MG63 (cell line): ENCODE measurements at regions not wholly inside any gene's neighbourhood (a gene's known extent, or its start where the extent isn't known, plus 50 kb on each side); places are given as distances from the start of the nearest gene placed in this dataset.
A peak's percentile ranks its signal among the peaks of the same experiment; 100 is the strongest.

ENCODE experiments used
- DNase-seq: peaks from one replicate; pipeline ENCODE4 v3.0.0-alpha.2; 2020
- H3K27me3 ChIP-seq: fragments of 250-450 bp; sonication (Bioruptor Pico); 2 replicates; pipeline ENCODE4 v1.5.1; 2020; ENCODE audit warnings: mild to moderate bottlenecking, moderate library complexity
- H3K36me3 ChIP-seq: fragments of 250-450 bp; sonication (Bioruptor Pico); 2 replicates; pipeline ENCODE4 v1.5.1; 2020; ENCODE audit warnings: mild to moderate bottlenecking, moderate library complexity
- H3K4me3 ChIP-seq: fragments of 250-450 bp; sonication (Bioruptor Pico); 2 replicates; pipeline ENCODE4 v1.5.1; 2020; ENCODE audit warnings: mild to moderate bottlenecking, moderate library complexity
- H3K9me3 ChIP-seq: fragments of 250-450 bp; sonication (Bioruptor Pico); 2 replicates; pipeline ENCODE4 v1.5.1; 2020; ENCODE audit warnings: mild to moderate bottlenecking, moderate library complexity

DNA sequence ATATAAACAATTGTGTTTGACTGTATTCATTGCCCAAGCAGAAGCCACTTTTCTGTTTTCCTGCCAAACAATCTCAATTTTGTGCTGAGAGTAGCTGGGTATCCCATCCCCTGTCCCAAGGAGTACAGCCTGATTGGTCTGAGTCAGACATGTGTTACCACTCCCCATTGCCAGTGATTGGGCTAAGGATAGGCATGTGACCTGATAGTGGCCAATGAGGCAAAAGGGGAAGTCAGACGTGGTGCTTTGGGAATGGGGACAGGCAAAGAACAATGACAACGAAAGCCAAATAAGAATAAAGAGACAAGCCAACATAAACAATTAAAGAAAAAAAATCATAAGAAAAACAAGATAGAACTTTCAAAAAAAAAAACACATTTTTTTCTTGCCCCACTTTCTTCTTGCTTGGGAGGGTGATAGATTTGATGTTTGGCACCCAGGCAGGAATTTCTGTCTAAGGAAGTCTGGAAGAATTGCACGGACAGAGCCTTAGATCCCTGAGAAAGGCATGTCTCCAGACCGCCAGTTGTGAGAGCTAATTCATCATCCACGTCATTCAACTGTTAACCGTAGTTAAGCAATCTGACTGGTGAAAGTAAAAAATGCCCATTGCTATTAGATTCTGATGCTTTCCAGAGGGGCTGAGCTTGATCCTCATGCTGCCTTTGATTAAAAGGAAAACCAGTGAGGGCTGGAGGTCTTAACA, 626.6 kb upstream of the TMEM132C start:
- Histone ChIP-seq H3K4me3 (no peak overlapping the region), H3K9me3 (no peaks in the 10 kb centered on the region), H3K36me3 (no peaks in the 10 kb centered on the region), H3K27me3 (no peaks in the 10 kb centered on the region)
- no peak for DNase-seq

- Histone ChIP-seq H3K27me3 (no peaks in the 10 kb centered on the region), H3K9me3 (peaks cover 2% of the 10 kb centered on the region; the same call in 1 of the 2 replicates), H3K36me3 (no peaks in the 10 kb centered on the region), H3K4me3 (no peak overlapping the region)
- no peak for DNase-seq
Measured at GRCh38 chr12:127642208-127642607, 624.8 kb upstream of the TMEM132C start.

DNA sequence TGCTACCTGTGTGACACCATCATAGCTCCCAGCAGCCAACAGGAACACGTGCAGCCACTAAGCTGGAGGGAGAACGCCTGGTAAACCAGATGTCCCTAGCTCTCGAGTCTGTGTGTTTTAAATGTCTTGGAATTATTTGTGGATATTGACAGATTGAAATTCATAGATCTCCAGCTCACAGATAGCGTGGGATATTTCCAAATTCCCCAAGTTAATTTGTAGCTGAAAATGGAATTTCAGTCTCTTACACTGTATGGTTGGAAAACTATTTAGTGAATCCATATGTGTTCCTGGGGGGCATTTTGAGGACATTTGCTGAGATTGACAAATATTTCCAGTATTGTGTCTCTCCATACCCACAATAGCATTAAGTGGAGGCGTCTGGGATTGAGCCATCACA, 618.6 kb upstream of the TMEM132C start:
- DNase-seq: no peak
- H3K36me3 ChIP-seq: no peaks in the 10 kb centered on the region
- no peak overlapping the region for H3K4me3 ChIP-seq

DNA sequence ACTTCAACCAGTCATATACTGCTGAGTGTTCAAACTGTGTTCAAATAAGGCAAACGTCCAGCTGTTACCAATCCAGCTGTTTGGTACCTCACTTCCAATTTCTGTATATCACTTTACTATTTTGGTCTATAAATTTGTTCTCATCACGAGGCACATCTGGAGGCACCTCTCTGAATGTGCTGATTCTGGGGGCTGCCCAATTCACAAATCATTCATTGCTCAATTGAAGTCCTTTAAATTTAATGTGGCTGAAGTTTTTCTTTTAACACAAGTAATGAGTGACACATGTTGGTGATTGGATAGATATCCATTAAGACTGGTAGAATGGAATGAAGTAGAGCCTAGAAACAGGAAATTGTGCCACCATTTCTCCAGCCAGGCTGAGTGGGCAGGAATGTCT, 617.0 kb upstream of the TMEM132C start:
- Histone ChIP-seq H3K36me3 (no peaks in the 10 kb centered on the region), H3K4me3 (no peak overlapping the region), H3K27me3 (no peaks in the 10 kb centered on the region), H3K9me3 (peaks cover 2% of the 10 kb centered on the region; the same call in 1 of the 2 replicates)
- no peak for DNase-seq

More for the DNA sequence above, 618.6 kb upstream of the TMEM132C start:
- peaks cover 2% of the 10 kb centered on the region; the same call in 1 of the 2 replicates for H3K9me3 ChIP-seq
- H3K27me3 ChIP-seq: no peaks in the 10 kb centered on the region

GRCh38 chr12:127650626-127651025, 616.3 kb upstream of the TMEM132C start:
- no peaks in the 10 kb centered on the region for H3K27me3 ChIP-seq
- peaks cover 2% of the 10 kb centered on the region; the same call in 1 of the 2 replicates for H3K9me3 ChIP-seq
- DNase-seq: no peak
- no peak overlapping the region for H3K4me3 ChIP-seq
- no peaks in the 10 kb centered on the region for H3K36me3 ChIP-seq

DNA sequence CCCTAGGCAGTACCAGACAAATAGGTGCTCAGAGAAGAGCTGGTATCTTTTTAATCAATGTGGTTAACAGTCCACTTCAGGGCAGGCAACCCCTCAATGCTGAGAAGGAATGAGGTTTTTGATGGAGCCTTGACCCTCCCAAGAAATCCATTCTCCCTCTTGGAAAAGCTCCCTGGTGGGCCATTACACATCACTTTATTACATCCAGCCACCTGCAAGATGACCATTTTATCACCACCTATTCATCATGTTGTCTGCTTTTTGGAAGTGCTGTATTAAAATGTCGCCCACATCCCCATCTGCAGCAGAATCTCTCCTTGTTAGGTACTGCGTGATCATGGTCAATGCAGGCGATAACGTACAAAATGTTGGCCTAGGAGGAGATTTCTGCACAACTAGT, 614.7 kb upstream of the TMEM132C start:
- H3K36me3 ChIP-seq: no peaks in the 10 kb centered on the region
- H3K4me3 ChIP-seq: no peak overlapping the region
- no peaks in the 10 kb centered on the region for H3K27me3 ChIP-seq
- H3K9me3 ChIP-seq: no peaks in the 10 kb centered on the region
- no peak for DNase-seq

- H3K4me3 ChIP-seq: no peak overlapping the region
- H3K36me3 ChIP-seq: no peaks in the 10 kb centered on the region
- no peaks in the 10 kb centered on the region for H3K27me3 ChIP-seq
- no peak for DNase-seq
- H3K9me3 ChIP-seq: no peaks in the 10 kb centered on the region
Measured at GRCh38 chr12:127654383-127654985, 612.5 kb upstream of the TMEM132C start.

GRCh38 chr12:127655691-127656090, 611.3 kb upstream of the TMEM132C start:
- no peaks in the 10 kb centered on the region for H3K36me3 ChIP-seq
- no peaks in the 10 kb centered on the region for H3K27me3 ChIP-seq
- H3K9me3 ChIP-seq: no peaks in the 10 kb centered on the region
- peak; percentile 66 for DNase-seq
- no peak overlapping the region for H3K4me3 ChIP-seq

- Histone ChIP-seq H3K36me3 (no peaks in the 10 kb centered on the region), H3K9me3 (no peaks in the 10 kb centered on the region), H3K27me3 (no peaks in the 10 kb centered on the region), H3K4me3 (no peak overlapping the region)
- DNase-seq: peak; percentile 7
Measured at GRCh38 chr12:127656266-127656665, 610.7 kb upstream of the TMEM132C start.

GRCh38 chr12:127657036-127657435, 609.9 kb upstream of the TMEM132C start:
- Histone ChIP-seq H3K36me3 (no peaks in the 10 kb centered on the region), H3K4me3 (no peak overlapping the region), H3K9me3 (no peaks in the 10 kb centered on the region), H3K27me3 (no peaks in the 10 kb centered on the region)
- DNase-seq: no peak

DNA sequence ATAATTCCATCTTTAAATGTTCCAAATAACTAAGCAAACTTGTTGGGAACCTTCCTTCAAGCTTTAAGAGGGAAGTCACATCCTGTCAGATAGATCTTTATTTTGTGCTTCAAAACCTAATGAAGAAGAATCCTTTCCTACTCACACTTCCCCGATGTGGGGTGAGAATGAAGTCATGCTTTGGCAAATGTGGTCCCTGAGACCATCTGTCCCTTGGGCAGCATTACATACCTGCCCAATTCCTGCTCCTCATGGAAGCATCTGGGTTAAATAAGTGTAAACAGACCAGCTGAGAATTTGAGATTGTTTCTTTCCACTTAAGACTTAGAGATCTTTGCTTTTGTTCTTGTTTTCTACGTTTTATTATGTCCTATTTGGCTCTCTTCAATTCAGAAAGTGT, 606.0 kb upstream of the TMEM132C start:
- no peaks in the 10 kb centered on the region for H3K9me3 ChIP-seq
- H3K27me3 ChIP-seq: no peaks in the 10 kb centered on the region
- H3K36me3 ChIP-seq: no peaks in the 10 kb centered on the region
- no peak for DNase-seq
- no peak overlapping the region for H3K4me3 ChIP-seq

- Histone ChIP-seq H3K4me3 (no peak overlapping the region), H3K36me3 (no peaks in the 10 kb centered on the region), H3K27me3 (no peaks in the 10 kb centered on the region), H3K9me3 (no peaks in the 10 kb centered on the region)
- DNase-seq: no peak
Measured at GRCh38 chr12:127663716-127664115, 603.3 kb upstream of the TMEM132C start.

DNA sequence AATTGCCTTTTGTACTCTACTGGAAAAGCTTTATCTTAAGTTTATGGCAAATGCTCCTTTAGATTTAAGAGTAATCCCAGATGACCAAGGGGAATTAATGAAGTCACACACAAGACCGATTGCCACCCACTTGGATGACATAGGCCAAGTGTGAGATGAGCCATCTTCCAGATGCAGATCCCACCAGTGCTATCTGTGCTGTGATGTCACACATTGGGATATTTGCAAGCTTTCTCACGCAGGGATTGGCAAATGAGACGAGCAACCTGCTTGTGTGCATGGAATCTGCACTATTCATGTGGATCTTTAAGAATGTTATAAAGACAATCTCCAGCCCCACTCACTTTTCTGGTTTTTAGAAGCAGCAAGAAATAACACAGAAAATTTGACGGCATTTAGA, 602.1 kb upstream of the TMEM132C start:
- Histone ChIP-seq H3K4me3 (no peak overlapping the region), H3K27me3 (no peaks in the 10 kb centered on the region), H3K9me3 (no peaks in the 10 kb centered on the region), H3K36me3 (no peaks in the 10 kb centered on the region)
- no peak for DNase-seq

- Histone ChIP-seq H3K36me3 (no peaks in the 10 kb centered on the region), H3K9me3 (no peaks in the 10 kb centered on the region), H3K27me3 (no peaks in the 10 kb centered on the region), H3K4me3 (no peak overlapping the region)
- DNase-seq: no peak
Measured at GRCh38 chr12:127667131-127667685, 599.8 kb upstream of the TMEM132C start.

GRCh38 chr12:127670294-127670693, 596.7 kb upstream of the TMEM132C start:
- no peak for DNase-seq
- H3K9me3 ChIP-seq: no peaks in the 10 kb centered on the region
- no peak overlapping the region for H3K4me3 ChIP-seq
- H3K27me3 ChIP-seq: no peaks in the 10 kb centered on the region
- H3K36me3 ChIP-seq: no peaks in the 10 kb centered on the region

GRCh38 chr12:127670796-127671195, 596.2 kb upstream of the TMEM132C start:
- Histone ChIP-seq H3K4me3 (no peak overlapping the region), H3K27me3 (no peaks in the 10 kb centered on the region), H3K9me3 (no peaks in the 10 kb centered on the region), H3K36me3 (no peaks in the 10 kb centered on the region)
- no peak for DNase-seq

- Histone ChIP-seq H3K9me3 (no peaks in the 10 kb centered on the region), H3K27me3 (no peaks in the 10 kb centered on the region), H3K4me3 (no peak overlapping the region), H3K36me3 (no peaks in the 10 kb centered on the region)
- no peak for DNase-seq
Measured at GRCh38 chr12:127675936-127676335, 591.0 kb upstream of the TMEM132C start.
